ENCODE measurements at regions not wholly inside any gene's neighbourhood (a gene's known extent, or its start where the extent isn't known, plus 50 kb on each side); places are given as distances from the start of the nearest gene placed in this dataset.

DNA sequence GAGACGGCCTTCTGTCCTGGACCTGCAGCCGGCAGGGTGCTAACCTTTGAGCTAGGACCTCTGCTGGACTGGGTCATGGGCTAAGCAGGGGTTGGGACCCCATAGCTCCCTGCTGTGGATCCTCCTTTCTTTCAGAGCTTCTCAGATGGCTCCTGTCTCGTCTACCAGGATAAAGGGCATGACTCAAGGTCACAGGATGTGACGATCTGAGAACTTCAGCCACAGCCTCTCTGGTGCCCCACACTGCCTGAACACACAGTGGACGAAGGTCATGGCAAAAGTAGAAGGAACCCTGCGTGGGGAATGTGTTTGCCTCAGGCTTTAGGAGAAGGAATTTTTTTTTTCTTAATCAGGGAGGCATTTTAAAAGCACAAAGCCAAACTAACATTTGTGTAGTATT, 196.7 kb downstream of the TRIM29 start:
- H3K27me3 ChIP-seq = peaks cover 0 to 10% (median 0%) of the 10 kb centered on the region in 7 donors
- H3K36me3 ChIP-seq = no peaks in the 10 kb centered on the region
- peak in 6 of 8 donors; percentile 7 to 56 (median 33) for ATAC-seq
- no peak for DNase-seq
- WGBS, 2 donors = 55 to 70% methylated on average over 6 of the region's 6 CpGs
- H3K9me3 ChIP-seq = no peaks in the 10 kb centered on the region
- H3K4me1 ChIP-seq = peaks cover 0 to 12% (median 4%) of the 10 kb centered on the region in 9 donors
- peak overlapping the region in 3 of 10 donors; percentile 22 to 35 (median 32) for H3K27ac ChIP-seq
- intact Hi-C loops (cut with DNase I) = loop anchor here in 1 of 10 donors (5.0 kb wide), 1 partner anchor 49 kb away; no protein-coding TSS in a partner anchor
- TF ChIP-seq, protein P1, sequence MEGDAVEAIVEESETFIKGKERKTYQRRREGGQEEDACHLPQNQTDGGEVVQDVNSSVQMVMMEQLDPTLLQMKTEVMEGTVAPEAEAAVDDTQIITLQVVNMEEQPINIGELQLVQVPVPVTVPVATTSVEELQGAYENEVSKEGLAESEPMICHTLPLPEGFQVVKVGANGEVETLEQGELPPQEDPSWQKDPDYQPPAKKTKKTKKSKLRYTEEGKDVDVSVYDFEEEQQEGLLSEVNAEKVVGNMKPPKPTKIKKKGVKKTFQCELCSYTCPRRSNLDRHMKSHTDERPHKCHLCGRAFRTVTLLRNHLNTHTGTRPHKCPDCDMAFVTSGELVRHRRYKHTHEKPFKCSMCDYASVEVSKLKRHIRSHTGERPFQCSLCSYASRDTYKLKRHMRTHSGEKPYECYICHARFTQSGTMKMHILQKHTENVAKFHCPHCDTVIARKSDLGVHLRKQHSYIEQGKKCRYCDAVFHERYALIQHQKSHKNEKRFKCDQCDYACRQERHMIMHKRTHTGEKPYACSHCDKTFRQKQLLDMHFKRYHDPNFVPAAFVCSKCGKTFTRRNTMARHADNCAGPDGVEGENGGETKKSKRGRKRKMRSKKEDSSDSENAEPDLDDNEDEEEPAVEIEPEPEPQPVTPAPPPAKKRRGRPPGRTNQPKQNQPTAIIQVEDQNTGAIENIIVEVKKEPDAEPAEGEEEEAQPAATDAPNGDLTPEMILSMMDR (IDR thresholded peaks at IDR 0.05) = no peak
- no peak overlapping the region for H3K4me3 ChIP-seq

DNA sequence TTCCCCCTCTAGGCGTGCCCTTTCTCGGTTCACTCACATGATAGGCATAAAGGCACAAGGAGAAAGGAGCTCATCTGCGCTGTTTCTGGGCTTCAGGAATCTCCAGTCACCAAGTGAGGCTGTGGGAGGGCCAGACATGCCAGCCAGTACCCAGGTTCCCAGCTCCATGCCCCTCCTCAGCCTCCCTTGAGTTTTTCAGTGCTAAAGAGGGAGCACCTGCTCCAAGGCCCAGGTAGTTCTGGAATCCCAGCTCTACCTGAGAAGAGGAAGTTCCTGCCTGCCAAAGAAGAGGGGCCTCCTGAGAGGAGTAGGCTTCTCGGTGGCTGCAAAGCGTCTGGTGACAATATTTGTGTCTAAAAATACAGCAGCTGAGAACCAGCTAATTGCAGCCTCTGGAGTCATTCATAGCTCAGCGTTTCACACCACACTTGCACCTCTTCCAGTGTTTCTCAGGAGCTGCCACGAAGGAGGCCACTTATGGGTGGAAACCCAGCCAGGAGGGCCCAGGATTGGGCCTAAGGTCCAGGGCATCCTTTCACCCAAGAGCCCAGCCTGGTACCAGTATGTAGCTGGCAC, 197.4 kb downstream of the TRIM29 start:
- ATAC-seq (peak; percentile 32 to 89 (median 73)), DNase-seq (no peak)
- TF ChIP-seq, protein P1 (IDR thresholded peaks at IDR 0.05) = no peak
- H3K9me3 ChIP-seq = no peaks in the 10 kb centered on the region
- peaks cover 0 to 12% (median 4%) of the 10 kb centered on the region in 9 donors for H3K4me1 ChIP-seq
- peak overlapping the region in 5 of 10 donors; percentile 22 to 35 (median 32) for H3K27ac ChIP-seq
- H3K4me3 ChIP-seq = no peak overlapping the region
- H3K27me3 ChIP-seq = peaks cover 0 to 8% (median 0%) of the 10 kb centered on the region in 7 donors
- H3K36me3 ChIP-seq = no peaks in the 10 kb centered on the region
- 53 to 74% methylated on average over 7 of the region's 7 CpGs for WGBS, 2 donors
- intact Hi-C loops (cut with DNase I) = loop anchor here in 1 of 10 donors (5.0 kb wide), 1 partner anchor 48 kb away; no protein-coding TSS in a partner anchor

DNA sequence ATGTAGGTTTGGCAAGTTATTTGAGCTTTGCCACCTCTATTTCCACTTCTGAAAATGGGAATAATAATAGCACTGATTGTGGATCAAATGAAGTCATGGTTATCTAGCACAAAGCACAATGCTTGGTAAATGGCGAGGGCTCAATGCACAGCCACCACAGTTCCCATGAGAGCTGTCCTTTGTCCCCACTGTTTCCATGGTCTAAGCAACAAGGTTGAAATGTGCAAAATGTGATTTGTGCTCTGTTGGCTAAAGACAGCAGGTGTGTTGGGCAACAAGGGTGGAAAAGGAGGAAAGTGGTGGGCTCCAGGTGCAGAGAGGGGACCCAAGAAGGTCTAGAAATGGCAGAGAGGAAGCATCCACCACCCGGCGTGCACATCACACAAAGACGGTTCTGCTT, 200.5 kb downstream of the TRIM29 start:
- TF ChIP-seq, protein P1 (IDR thresholded peaks at IDR 0.05) = no peak
- Histone ChIP-seq H3K4me3 (no peak overlapping the region), H3K27ac (no peak overlapping the region), H3K4me1 (peaks cover 0 to 12% (median 4%) of the 10 kb centered on the region in 9 donors), H3K9me3 (no peaks in the 10 kb centered on the region), H3K36me3 (no peaks in the 10 kb centered on the region), H3K27me3 (peaks cover 0 to 9% (median 0%) of the 10 kb centered on the region in 7 donors)
- intact Hi-C loops (cut with DNase I) = no loop called here
- 84 to 90% methylated on average over 4 of the region's 4 CpGs for WGBS, 2 donors
- ATAC-seq = no peak
- no peak for DNase-seq

DNA sequence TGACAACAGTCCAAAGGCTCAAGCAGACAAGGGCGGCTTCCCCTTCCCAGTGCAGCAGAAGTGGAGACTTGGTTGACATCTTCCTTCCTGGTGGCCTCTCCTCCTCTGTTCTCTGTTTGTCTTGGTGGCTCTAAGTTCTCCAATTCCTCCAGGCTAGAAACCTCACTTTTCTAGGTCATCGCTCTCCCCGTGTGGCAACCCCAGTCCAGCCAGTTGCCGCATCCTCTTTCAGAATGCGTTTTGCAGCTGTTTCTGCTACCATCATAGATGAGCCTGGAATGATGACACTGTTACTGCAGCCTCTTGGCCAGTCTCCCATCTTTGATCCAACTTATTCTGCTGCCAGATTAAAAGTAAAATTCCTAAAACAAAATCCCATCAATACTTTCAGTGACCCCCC, 201.5 kb downstream of the TRIM29 start:
- DNase-seq (no peak), ATAC-seq (no peak)
- Histone ChIP-seq H3K4me1 (peaks cover 0 to 12% (median 4%) of the 10 kb centered on the region in 9 donors), H3K27me3 (peaks cover 0 to 10% (median 0%) of the 10 kb centered on the region in 7 donors), H3K9me3 (no peaks in the 10 kb centered on the region), H3K27ac (no peak overlapping the region), H3K4me3 (no peak overlapping the region), H3K36me3 (no peaks in the 10 kb centered on the region)
- TF ChIP-seq, protein P1 (IDR thresholded peaks at IDR 0.05) = no peak
- WGBS, 2 donors = 69 to 73% methylated on average over 5 of the region's 5 CpGs
- intact Hi-C loops (cut with DNase I) = no loop called here

Data from heart right ventricle (tissue), 16 donors.